ENCODE measurements at regions not wholly inside any gene's neighbourhood (a gene's known extent, or its start where the extent isn't known, plus 50 kb on each side); places are given as distances from the start of the nearest gene placed in this dataset.
"Not testable (repeated sequence)": the region's sequence is repeated elsewhere in the genome, so short reads cannot be mapped to it uniquely, and the experiment has no call there.

DNA sequence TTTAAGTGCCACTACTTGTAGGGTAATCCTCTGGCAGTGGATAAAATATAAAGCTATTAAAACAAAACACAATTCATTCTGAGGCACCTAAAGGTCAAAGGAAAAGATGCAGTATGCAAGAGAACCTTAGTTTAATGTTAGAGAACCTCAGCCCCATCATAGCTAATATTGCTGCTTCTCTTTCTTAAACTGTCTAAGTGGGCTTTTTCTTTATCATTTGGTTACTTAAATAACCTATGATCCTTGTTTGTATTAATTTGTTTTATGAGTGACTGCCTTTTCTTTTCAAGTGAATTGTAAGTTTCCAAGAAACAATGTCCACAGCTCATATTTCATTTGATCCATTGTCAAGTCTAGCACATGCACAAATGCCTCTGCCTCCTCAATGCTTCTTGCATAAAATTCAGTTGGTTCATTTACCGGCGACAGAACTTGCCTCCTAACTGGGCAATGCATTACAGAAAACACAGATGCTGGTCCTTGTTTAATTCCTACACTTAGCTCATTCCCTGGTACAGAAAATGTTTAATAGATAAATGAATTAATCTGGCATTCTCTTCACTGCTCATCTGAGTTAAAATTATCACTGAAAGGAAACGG, 1049.8 kb downstream of the OLFM4 start:
- ATAC-seq: no peak
- TF ChIP-seq BACH2 (CRISPR knock-in tag; IDR thresholded peaks at IDR 0.05; ENCODE audit: borderline replicate concordance) (no peak), ZFP30 (CRISPR knock-in tag; IDR thresholded peaks at IDR 0.05) (no peak), ZNF565 (CRISPR knock-in tag; conservative IDR thresholded peaks at IDR 0.05; ENCODE audit: low read depth) (no peak)

- ATAC-seq: not testable (repeated sequence)
Measured at GRCh38 chr13:54082309-54082708, 1053.7 kb downstream of the OLFM4 start.

GRCh38 chr13:54091884-54092283, 1063.3 kb downstream of the OLFM4 start:
- no peak for ATAC-seq
- no peak for TF ChIP-seq CSRNP3 (CRISPR knock-in tag; IDR thresholded peaks at IDR 0.05)
- TF ChIP-seq, protein P1, sequence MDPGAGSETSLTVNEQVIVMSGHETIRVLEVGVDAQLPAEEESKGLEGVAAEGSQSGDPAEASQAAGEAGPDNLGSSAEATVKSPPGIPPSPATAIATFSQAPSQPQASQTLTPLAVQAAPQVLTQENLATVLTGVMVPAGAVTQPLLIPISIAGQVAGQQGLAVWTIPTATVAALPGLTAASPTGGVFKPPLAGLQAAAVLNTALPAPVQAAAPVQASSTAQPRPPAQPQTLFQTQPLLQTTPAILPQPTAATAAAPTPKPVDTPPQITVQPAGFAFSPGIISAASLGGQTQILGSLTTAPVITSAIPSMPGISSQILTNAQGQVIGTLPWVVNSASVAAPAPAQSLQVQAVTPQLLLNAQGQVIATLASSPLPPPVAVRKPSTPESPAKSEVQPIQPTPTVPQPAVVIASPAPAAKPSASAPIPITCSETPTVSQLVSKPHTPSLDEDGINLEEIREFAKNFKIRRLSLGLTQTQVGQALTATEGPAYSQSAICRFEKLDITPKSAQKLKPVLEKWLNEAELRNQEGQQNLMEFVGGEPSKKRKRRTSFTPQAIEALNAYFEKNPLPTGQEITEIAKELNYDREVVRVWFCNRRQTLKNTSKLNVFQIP (CRISPR knock-in tag; IDR thresholded peaks at IDR 0.05; ENCODE audit: borderline replicate concordance, low read depth): no peak
- no peak for TF ChIP-seq CSDC2 (CRISPR knock-in tag; IDR thresholded peaks at IDR 0.05)
- TF ChIP-seq, protein P2, sequence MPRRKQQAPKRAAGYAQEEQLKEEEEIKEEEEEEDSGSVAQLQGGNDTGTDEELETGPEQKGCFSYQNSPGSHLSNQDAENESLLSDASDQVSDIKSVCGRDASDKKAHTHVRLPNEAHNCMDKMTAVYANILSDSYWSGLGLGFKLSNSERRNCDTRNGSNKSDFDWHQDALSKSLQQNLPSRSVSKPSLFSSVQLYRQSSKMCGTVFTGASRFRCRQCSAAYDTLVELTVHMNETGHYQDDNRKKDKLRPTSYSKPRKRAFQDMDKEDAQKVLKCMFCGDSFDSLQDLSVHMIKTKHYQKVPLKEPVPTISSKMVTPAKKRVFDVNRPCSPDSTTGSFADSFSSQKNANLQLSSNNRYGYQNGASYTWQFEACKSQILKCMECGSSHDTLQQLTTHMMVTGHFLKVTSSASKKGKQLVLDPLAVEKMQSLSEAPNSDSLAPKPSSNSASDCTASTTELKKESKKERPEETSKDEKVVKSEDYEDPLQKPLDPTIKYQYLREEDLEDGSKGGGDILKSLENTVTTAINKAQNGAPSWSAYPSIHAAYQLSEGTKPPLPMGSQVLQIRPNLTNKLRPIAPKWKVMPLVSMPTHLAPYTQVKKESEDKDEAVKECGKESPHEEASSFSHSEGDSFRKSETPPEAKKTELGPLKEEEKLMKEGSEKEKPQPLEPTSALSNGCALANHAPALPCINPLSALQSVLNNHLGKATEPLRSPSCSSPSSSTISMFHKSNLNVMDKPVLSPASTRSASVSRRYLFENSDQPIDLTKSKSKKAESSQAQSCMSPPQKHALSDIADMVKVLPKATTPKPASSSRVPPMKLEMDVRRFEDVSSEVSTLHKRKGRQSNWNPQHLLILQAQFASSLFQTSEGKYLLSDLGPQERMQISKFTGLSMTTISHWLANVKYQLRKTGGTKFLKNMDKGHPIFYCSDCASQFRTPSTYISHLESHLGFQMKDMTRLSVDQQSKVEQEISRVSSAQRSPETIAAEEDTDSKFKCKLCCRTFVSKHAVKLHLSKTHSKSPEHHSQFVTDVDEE (CRISPR knock-in tag; IDR thresholded peaks at IDR 0.05): no peak
- no peak for TF ChIP-seq ZNF565 (CRISPR knock-in tag; conservative IDR thresholded peaks at IDR 0.05; ENCODE audit: low read depth)
- no peak for TF ChIP-seq BACH2 (CRISPR knock-in tag; IDR thresholded peaks at IDR 0.05; ENCODE audit: borderline replicate concordance)
- no peak for TF ChIP-seq ARNTL (CRISPR knock-in tag; IDR thresholded peaks at IDR 0.05; ENCODE audit: borderline replicate concordance, low read depth)
- TF ChIP-seq TCF4 (CRISPR knock-in tag; IDR thresholded peaks at IDR 0.05; ENCODE audit: borderline replicate concordance): no peak
- no peak for TF ChIP-seq ESRRG (CRISPR knock-in tag; IDR thresholded peaks at IDR 0.05)
- no peak for TF ChIP-seq RARB (CRISPR knock-in tag; IDR thresholded peaks at IDR 0.05)
- no peak for TF ChIP-seq SNAI2 (CRISPR knock-in tag; IDR thresholded peaks at IDR 0.05)
- TF ChIP-seq OSR1 (CRISPR knock-in tag; IDR thresholded peaks at IDR 0.05): no peak
- TF ChIP-seq PATZ1 (CRISPR knock-in tag; IDR thresholded peaks at IDR 0.05; ENCODE audit: borderline replicate concordance): no peak
- TF ChIP-seq ZFP30 (CRISPR knock-in tag; IDR thresholded peaks at IDR 0.05): no peak
- TF ChIP-seq GLIS3 (CRISPR knock-in tag; IDR thresholded peaks at IDR 0.05): no peak
- no peak for TF ChIP-seq ZNF8 (CRISPR knock-in tag; IDR thresholded peaks at IDR 0.05)

- no peak for ATAC-seq
Measured at GRCh38 chr13:54092686-54093085, 1064.1 kb downstream of the OLFM4 start.

More at GRCh38 chr13:54092686-54093085, 1064.1 kb downstream of the OLFM4 start:
- TF ChIP-seq, protein P1 (CRISPR knock-in tag; IDR thresholded peaks at IDR 0.05; ENCODE audit: borderline replicate concordance, low read depth): no peak
- TF ChIP-seq, protein P3, sequence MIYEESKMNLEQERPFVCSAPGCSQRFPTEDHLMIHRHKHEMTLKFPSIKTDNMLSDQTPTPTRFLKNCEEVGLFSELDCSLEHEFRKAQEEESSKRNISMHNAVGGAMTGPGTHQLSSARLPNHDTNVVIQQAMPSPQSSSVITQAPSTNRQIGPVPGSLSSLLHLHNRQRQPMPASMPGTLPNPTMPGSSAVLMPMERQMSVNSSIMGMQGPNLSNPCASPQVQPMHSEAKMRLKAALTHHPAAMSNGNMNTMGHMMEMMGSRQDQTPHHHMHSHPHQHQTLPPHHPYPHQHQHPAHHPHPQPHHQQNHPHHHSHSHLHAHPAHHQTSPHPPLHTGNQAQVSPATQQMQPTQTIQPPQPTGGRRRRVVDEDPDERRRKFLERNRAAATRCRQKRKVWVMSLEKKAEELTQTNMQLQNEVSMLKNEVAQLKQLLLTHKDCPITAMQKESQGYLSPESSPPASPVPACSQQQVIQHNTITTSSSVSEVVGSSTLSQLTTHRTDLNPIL (CRISPR knock-in tag; IDR thresholded peaks at IDR 0.05; ENCODE audit: low read depth): no peak
